Fibroblast of skin of right biceps (primary cell): ENCODE measurements at regions not wholly inside any gene's neighbourhood (a gene's known extent, or its start where the extent isn't known, plus 50 kb on each side); places are given as distances from the start of the nearest gene placed in this dataset.
"Not testable (repeated sequence)": the region's sequence is repeated elsewhere in the genome, so short reads cannot be mapped to it uniquely, and the experiment has no call there.

Source experiments
- DNase-seq: peaks from one replicate; pipeline ENCODE4 v3.0.0-alpha.2; 2013

DNA sequence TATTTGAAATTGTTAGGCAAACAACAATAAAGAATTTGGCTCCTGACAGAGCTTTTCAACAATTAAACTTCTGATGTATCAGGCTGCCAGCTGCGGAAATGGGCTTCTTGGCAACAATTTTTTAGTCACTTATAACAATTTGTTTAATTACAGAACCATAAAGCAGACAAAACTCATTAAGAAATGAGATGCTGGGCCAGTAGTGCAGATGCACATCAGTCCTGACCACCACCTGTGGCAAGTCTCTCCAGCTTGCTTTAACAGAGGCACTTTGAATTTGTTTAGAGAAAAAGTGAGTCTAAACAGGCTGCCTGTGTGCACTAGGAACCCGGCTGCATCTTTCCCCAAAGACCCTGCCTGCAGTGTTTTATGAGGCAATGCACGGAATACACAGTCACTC is 1124.4 kb downstream of the NXPH1 start:
- no peak for DNase-seq

DNA sequence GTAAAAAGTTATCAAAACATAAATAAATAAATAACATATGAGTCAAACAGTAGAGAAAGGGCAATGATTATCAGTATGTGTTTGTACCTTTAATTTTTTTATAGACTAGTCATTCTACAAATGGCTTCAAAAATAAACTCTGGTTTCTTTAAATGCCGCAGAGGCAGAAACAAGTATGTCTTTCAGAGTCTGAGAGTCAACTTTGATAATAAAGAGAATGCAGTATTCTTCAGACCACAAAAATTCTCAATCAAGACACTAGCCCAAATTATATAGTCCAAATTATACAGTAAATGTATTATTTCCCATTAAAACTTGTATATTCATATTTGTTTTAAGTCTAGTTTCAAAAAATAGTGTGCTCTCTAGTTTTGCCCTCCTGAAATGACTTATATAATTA is 1142.3 kb downstream of the NXPH1 start:
- DNase-seq: no peak

DNA sequence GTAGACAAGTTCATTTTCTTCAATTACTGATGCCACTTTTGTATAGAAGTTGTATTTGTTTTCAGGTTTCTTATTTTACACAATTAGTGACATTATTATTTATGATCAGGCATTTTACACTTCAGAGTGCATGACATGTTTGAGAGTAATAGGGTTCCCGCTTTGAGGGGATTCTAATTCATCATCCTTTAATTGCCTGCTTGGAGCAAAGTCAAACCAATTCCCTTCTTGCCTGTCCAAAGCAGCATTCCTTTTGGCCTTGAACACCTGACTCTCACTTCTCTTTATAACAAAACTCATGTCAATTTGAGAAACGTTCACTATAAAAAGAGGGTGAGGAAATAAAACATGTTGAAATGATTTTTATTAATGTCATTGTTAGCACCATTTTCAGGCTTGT is 1149.4 kb downstream of the NXPH1 start:
- DNase-seq: no peak

DNA sequence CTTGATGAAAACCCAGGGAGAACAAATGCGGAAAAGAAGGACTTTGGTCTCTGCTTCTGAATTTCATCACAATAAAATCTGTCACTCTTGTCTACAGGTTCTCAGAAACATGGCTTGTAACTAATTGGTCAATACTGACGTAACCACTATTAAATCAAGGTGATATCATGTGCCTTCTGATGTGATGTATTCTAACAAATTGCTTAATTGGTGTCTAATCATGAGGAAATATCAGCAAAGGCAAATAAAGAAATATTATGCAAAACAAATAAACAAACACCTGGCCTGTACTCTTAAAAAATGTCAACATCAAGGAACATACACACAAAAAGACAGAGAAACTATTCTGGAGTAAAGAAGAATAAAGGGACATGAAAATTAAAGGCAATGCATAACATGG is 1165.0 kb downstream of the NXPH1 start:
- DNase-seq: no peak

DNA sequence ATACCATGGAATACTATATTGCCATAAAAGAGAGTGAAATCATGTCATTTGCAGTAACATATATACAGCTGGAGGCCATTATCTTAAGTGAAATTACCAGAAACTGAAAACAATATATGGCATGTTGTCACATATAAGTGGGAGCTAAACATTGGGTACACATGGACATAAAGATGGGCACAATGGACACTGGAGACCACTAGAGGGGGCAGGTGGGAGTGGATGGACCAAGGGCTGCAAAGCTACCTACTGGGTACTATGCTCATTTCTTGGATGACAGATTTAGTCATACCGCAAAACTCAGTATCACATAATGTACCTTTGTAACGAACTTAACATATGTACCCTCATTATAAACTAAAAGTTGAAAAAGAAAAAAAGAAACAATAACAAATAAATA is 1167.6 kb downstream of the NXPH1 start:
- DNase-seq: no peak

DNA sequence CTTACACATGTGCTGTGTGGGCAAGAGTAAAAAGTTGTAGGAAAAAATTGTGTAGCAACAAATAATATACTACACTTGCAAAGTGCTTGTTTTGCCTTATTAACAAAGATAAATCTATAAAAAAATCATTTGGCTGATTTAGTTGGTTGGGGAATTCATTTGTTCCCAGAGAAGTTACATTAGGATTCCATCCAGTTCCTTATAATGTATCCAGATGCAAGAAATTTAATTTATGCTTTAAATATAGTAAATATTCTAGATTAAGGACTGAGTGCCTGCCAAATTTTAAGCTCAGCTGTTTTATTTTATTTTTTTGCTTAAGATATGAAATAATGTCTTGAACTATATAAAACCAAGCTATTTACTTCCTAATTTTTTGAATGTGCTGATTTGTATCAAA is 1169.9 kb downstream of the NXPH1 start:
- DNase-seq: no peak

DNA sequence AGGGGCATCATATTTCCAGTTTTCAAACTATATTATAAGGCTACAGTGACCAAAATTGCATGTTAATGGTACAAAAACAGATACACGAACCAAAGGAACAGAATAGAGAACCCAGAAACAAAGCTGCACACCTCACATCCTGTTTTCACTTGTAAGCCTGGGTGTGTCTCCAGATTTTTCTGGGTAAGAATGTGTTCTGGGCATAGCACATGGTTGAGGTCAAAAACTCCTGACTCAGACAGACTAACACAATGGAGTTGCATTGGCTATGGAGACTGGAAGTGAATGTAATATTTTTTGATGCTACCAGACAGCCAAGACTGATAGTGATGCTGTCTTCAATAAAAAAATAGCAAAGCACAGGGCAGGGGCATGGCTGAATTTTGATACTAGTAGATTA is 1175.2 kb downstream of the NXPH1 start:
- no peak for DNase-seq

DNA sequence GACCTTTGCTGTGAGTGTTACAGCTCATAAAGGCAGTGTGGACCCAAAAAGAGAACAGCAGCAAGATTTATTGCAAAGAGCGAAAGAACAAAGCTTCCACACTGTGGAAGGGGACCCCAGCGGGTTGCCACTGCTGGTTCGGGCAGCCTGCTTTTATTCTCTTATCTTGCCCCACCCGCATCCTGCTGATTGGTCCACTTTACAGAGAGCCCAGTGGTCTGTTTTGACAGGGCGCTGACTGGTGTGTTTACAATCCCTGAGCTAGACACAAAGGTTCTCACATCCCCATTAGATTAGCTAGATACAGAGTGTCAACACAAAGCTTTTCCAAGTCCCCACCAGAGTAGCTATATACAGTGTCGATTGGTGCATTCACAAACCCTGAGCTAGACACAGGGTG is 1187.5 kb downstream of the NXPH1 start:
- DNase-seq: not testable (repeated sequence)

DNA sequence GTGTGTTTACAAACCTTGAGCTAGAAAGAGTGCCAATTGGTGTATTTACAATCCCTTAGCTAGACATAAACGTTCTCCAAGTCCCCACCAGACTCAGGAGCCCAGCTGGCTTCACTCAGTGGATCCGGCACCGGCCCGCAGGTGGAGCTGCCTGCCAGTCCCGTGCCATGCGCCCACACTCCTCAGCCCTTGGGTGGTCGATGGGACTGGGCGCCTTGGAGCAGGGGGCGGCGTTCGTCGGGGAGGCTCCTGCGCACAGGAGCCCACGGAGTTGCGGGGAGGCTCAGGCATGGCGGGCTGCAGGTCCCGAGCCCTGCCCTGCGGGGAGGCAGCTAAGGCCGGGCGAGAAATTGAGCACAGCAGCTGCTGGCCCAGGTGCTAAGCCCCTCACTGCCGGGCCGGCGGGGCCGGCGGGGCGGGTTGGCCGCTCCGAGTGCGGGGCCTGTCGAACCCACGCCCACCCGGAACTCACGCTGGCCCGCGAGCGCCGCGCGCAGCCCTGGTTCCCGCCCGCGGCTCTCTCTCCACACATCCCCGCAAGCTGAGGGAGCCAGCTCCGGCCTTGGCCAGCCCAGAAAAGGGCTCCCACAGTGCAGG is 1188.0 kb downstream of the NXPH1 start:
- DNase-seq: not testable (repeated sequence)

DNA sequence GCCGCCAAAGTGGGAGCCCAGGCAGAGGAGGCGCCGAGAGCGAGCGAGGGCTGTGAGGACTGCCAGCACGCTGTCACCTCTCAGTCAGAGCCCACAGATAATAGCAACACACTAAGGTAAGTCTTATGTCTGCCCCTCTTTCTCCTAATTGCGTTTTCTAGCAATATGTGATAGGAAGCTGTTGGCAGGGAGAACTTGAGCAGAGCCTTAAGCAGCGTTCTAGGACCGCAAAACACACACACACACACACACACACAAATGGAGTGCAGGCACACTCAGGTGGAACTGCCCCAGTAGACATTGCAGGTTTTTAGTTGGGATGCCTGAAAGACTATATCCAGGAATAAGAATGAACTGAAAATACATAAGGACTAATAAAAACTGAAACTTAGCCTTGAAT is 1188.5 kb downstream of the NXPH1 start:
- DNase-seq: no peak

DNA sequence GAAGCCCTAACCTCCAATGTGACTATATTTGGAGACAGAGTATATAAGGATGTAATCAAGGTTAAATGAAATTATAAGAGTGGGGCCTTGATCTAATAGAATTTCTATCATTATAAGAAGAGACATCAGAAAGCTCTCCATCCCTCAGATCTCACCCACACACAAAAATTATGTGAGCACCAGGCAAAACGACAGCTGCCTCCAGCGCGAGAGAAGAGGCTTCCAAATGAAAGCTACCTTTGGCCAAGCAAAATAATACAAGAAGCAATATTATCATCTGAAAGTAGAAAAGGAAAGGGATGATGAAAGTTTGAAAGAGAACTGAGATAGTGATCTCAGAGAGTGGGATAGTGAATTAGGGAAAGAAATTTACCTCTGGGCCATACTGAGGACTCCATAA is 1192.5 kb downstream of the NXPH1 start:
- no peak for DNase-seq

DNA sequence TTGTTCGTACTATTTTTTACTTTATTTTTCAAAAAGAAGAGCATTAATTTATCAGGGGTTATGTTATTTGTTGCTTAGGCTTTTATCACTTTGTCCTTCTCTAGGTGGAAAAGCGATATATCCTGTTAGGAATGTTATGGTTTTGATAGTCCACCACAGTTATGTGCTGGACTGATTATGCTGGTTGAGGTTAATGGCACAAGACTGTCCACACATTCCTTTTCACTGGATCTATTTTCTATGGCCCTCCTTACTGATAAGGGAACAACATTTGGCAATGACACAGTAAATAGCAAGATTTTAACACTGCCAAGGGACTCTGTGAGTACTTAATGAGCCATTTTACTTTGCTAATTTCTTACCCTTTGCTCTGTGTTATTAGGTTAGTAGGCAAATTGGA is 1212.3 kb downstream of the NXPH1 start:
- no peak for DNase-seq

DNA sequence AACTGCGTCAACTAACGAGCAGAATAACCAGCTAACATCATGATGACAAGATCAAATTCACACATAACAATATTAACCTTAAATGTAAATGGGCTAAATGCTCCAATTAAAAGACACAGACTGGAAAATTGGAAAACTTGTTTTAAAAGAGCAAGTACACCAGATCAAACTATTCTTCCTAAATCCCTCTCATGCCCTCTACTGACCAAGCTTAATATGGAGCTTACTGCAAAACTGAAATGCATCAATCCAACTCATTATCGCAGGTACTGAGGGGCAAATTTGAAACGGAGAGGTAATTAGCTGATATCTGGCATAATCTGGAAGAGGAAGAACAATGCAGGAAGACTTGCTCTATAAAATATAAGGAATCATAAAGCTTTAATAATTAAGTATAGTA is 1223.8 kb downstream of the NXPH1 start:
- no peak for DNase-seq

DNA sequence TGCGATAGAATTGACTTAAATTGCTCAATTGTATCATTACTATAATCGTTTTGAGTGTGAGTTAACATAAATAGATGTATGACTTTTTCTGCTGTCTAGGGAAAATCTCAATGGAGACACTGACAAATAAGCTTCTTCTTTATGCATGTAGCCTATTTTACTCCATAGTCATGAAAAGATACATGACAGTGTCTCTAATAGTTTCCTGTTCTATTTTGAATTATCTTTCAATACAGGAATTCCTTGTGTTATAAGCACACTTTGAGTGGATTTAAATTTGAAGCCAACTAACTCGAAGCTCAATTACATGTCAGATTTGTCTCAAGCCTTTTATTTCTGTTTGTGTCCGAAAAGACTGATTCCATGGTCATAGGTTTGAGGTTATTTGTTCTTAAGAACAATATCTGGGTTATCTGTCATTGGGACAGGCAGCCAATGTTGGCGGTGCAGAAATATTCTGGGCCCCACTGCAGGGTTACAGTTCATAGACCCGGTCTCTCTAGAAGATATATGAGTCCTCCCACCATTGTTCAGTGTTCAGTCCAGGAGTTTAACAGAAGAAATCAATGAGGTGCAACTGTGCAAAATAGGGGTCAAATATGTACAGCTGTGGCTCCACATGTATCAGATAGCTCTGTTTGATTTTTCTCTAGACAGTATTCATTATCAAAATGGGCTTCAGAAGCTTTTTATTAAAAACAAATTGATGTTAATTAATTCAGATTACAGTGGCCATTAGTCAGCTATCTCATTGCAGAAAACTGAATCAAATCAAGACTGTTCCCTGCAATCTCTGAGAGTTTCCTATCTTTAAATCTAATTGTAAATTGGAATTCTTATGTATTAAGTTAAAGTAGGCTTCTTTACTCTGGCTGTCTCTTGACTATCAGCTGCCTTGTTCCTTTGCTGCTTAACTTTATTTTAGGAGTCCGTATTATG is 1238.8 kb downstream of the NXPH1 start:
- no peak for DNase-seq

DNA sequence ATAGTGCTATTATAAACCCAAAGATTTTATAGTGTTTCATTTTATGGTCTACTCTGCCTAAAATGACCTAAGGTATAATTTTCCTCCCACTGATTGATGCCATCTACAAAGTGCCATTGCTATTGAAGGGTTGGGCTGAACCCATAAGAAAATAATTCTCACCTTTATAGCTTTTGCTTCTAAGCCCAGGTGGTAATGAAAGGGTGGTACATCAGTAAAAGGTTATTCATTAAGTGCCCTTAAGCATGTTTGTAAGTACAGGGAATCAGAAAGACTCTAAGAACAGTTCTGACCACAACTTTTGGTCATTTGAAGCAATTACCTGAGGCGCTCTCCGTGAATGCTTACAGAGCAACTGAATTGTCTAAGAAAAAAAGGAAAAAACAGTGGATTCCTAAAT is 1247.3 kb downstream of the NXPH1 start:
- DNase-seq: no peak

DNA sequence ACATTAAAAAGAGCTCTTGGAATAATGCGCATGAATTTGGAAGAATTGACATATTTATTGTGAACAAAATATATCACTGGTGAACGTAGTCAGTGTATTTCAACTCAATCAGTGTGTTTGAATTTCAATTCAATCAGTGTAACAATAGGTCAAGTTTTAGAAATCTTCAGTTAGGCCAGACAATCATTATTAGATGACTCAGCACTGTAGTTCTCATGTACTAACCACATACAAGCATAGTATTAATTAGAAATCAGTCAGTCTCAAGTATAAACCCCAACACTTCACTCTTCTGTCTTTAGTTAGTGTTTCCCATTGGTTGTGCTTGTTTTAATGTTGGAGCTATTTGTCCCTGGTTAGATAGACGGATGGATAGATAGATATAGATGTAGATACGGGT is 1247.9 kb downstream of the NXPH1 start:
- no peak for DNase-seq

DNA sequence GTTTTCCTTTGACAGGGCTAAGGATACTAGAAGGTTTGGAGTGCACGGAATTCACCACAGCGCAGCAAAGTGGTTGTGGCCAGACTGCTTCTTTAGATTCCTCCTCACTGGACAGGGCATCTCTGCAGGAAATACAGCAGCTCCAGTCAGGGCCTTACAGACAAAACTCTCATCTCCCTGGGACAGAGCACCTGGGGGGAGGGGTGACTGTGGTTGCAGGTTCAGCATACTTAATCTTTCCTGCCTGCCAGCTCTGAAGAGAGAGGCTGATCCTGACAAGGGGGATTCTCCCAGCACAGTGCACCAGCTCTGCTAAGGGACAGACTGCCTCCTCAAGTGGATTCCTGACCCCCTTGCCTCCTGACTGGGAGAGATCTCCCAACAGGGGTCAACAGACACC is 1257.9 kb downstream of the NXPH1 start:
- DNase-seq: no peak

DNA sequence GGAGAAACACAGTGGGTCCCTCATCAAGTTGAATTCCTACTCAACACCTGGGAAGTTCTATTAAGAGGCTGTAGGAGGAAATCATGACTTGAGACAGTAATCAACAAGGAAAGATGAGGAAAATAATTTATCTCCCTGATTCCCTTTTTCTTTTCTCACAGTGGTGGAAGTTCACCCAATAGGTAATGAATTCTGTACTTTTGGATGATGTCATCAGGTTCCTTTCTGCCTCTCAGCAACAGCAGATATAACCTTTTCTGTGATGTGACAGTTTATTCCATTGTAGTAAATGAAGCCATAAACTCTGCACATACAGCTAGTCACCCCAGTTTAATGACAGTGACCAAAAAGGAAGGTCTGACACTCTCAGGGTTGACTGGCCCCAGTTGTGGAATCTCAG is 1265.0 kb downstream of the NXPH1 start:
- DNase-seq: no peak

DNA sequence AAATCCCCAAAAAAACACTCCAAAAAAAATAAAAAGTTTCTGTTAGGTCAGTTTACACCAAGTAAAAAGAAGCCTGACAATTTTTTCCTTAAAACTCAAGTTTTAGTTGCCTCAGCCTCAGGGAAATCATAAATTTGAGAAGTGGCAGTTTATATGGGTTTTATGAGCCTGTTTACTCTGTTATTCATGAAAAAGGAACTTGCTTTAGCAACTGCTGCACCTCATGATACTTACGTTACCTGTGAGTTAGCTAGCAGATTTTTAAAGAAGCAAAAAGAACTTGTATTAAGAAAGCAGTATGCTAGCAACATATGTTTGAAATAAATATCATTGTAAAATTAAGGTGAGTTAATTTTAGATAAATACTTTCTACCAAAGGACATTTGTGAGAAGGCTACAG is 1264.5 kb upstream of the PHF14 start:
- no peak for DNase-seq

DNA sequence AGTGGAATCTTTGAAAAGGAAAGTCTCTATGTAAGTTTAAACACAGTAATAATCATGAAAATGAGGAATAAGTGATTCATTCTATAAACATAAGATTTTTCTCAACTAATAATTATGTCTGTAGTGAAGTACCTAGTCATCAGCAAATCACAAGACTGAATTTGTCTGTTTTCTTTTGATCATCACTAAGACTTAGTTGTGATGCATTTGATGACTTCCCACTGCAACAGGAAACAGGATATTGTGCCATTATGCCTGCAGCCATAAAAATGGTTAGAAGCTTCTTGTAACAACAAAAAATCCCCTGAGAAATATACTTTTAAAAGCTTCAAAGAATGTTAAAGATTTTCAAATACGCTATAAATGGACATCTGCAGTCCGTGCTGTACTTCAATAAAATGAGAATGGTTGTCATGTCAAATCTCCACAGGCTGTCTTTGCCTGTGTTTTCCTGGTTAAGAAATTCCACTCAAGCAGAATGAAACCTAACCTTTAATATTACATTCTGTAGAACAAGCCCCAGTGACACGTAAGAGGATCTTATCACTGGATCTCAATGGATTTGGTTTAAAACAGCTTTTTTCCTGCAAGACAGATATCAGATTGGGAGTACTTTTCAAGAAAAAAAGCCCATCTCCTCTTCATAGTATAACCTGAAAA is 1262.3 kb upstream of the PHF14 start:
- DNase-seq: no peak

DNA sequence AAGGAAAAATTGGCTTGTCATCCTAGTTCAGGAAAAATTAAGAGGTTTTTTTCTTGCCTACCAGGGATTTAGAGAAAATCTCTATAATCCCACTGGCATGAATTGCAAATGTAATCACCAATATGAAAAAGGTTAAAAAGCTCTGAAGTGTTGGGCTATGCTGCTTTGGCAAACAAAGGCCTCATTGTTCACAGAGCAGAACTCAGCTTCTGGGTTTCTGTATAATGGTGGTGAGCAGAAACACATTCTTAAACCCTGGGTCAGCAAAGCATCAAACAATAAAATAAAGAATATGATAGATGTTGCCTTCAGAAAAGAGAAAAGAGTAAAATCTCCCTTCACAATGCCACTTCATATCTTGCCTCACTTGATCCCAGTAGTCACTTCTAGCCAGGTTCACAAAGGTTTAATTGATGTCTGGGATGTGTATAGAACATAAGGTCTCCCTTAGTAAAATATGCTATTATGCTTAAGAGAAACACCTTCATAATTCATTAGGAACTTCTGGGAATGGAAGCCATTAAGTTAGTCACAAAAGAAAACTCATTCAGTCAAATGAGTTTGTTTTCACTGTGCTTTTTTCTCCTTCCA is 1255.5 kb upstream of the PHF14 start:
- DNase-seq: no peak

DNA sequence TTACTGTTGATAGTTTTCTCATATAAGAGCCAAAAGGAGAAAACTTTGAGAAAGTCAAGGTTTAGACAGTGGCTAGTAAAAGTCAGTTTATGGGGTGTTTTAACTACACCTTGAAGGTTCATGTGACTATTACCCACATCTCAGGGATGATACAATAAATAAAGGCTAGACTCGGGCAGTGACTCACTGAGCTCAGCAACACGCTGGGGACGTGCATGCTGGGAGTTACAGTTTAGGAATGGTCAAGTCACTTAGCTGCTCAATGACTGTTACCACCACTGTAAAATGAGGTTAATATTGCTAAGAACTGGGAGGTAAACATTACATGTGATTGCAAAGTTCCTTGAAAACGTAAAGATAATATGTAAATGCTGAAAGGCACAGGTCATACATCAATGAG is 1254.4 kb upstream of the PHF14 start:
- no peak for DNase-seq

DNA sequence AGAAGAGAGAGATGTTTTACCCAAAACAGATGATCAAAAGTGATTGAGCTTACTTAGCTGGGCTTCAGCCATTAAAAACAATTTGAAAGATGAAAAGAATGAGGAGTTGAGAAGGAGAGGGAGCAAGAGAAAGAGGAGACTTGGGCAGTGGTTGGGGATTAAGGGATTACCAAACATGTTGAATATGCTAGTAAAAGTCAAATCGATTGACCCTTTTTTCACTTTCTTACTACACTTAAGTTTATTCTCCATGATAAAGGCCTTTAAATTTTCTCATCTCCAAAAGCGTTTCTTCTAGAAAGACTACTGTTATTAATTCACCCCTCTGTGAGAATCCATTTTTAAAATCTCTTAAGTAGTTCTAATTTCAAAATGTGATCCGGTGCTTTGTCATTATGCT is 1254.0 kb upstream of the PHF14 start:
- DNase-seq: no peak
